ENCODE measurements at regions not wholly inside any gene's neighbourhood (a gene's known extent, or its start where the extent isn't known, plus 50 kb on each side); places are given as distances from the start of the nearest gene placed in this dataset.

DNA sequence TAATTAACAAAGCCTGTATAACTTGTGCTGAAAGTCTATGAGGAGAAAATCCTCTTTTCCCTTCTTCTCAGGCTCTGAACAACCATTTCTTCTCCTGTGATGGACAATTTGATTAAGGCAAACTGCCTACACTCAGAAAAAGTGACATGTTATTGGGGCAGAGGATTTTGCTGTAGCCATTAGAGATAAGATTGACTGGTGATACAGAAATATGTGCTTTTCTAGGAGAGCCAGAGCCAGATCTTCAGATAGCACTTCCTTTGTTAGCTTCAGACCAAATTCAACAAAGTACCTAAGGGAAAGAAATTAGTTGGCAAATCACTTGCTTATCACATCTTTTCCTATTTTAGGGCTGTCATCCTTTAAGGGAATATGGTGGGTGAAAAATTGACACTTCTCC, 259.9 kb downstream of the ARPP21 start:
- peaks cover 17% of the 10 kb centered on the region for H3K9me3 Mint-ChIP-seq

DNA sequence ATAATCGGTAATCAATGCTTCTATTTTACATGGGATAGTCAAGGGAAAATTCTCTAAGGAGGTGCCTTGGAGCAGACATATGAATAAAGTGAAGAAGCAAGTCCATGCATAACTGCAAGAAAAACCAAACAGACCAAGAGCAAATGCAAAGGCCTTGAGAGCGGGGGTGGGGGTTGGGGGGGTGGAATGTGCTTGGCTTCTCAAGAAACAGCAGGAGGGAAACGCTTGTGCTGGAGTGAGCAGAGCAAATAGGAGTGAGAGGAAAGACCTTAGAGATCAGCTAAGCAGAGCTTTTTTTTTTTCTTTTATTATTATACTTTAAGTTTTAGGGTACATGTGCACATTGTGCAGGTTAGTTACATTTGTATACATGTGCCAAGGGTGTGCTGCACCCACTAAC, 260.8 kb downstream of the ARPP21 start:
- H3K4me3 ChIP-seq (ENCODE audit: low read length) = no peak overlapping the region
- no peaks in the 10 kb centered on the region for H3K27me3 Mint-ChIP-seq (ENCODE audit: insufficient read depth)
- peaks cover 25% of the 10 kb centered on the region for H3K9me3 ChIP-seq (ENCODE audit: control insufficient read depth, low read length)
- H3K27ac ChIP-seq (ENCODE audit: low read depth, low read length) = no peak overlapping the region
- peaks cover 2% of the 10 kb centered on the region for H3K36me3 Mint-ChIP-seq (ENCODE audit: low read depth)
- H3K4me3 Mint-ChIP-seq = no peak overlapping the region
- no peak for TF ChIP-seq CTCF (conservative IDR thresholded peaks at IDR 0.05)
- DNase-seq = peak; percentile 68
- H3K9ac ChIP-seq (ENCODE audit: extremely low read depth, low read length, poor library complexity, severe bottlenecking) = no peak overlapping the region
- no peak overlapping the region for H3K27ac Mint-ChIP-seq
- no peaks in the 10 kb centered on the region for H3K27me3 ChIP-seq (ENCODE audit: control insufficient read depth, insufficient read depth, low read length, poor library complexity, severe bottlenecking)
- WGBS, 2 experiments (ENCODE audit: insufficient coverage in 1 of 2, insufficient read length in 1 of 2) = 66 to 80% methylated on average over 1 to 3 of the region's 3 CpGs
- no peaks in the 10 kb centered on the region for H3K36me3 ChIP-seq (ENCODE audit: control insufficient read depth, insufficient read depth, low read length)
- H3K9me3 Mint-ChIP-seq = peaks cover 18% of the 10 kb centered on the region
- peaks cover 6% of the 10 kb centered on the region for H3K4me1 ChIP-seq (ENCODE audit: control insufficient read depth, insufficient read depth, low read length)
- peaks cover 38% of the 10 kb centered on the region for H3K4me1 Mint-ChIP-seq

More for the DNA sequence above, 259.9 kb downstream of the ARPP21 start:
- peaks cover 39% of the 10 kb centered on the region for H3K4me1 Mint-ChIP-seq
- H3K27ac Mint-ChIP-seq = no peak overlapping the region
- Histone ChIP-seq H3K4me3 (ENCODE audit: low read length) (peak overlapping the region; percentile 13), H3K27me3 (ENCODE audit: control insufficient read depth, insufficient read depth, low read length, poor library complexity, severe bottlenecking) (no peaks in the 10 kb centered on the region), H3K27ac (ENCODE audit: low read depth, low read length) (no peak overlapping the region), H3K36me3 (ENCODE audit: control insufficient read depth, insufficient read depth, low read length) (no peaks in the 10 kb centered on the region), H3K9me3 (ENCODE audit: control insufficient read depth, low read length) (peaks cover 23% of the 10 kb centered on the region), H3K4me1 (ENCODE audit: control insufficient read depth, insufficient read depth, low read length) (peaks cover 6% of the 10 kb centered on the region), H3K9ac (ENCODE audit: extremely low read depth, low read length, poor library complexity, severe bottlenecking) (no peak overlapping the region)
- no peak for DNase-seq
- TF ChIP-seq CTCF (conservative IDR thresholded peaks at IDR 0.05) = no peak
- H3K36me3 Mint-ChIP-seq (ENCODE audit: low read depth) = peaks cover 5% of the 10 kb centered on the region
- no peaks in the 10 kb centered on the region for H3K27me3 Mint-ChIP-seq (ENCODE audit: insufficient read depth)
- no peak overlapping the region for H3K4me3 Mint-ChIP-seq

DNA sequence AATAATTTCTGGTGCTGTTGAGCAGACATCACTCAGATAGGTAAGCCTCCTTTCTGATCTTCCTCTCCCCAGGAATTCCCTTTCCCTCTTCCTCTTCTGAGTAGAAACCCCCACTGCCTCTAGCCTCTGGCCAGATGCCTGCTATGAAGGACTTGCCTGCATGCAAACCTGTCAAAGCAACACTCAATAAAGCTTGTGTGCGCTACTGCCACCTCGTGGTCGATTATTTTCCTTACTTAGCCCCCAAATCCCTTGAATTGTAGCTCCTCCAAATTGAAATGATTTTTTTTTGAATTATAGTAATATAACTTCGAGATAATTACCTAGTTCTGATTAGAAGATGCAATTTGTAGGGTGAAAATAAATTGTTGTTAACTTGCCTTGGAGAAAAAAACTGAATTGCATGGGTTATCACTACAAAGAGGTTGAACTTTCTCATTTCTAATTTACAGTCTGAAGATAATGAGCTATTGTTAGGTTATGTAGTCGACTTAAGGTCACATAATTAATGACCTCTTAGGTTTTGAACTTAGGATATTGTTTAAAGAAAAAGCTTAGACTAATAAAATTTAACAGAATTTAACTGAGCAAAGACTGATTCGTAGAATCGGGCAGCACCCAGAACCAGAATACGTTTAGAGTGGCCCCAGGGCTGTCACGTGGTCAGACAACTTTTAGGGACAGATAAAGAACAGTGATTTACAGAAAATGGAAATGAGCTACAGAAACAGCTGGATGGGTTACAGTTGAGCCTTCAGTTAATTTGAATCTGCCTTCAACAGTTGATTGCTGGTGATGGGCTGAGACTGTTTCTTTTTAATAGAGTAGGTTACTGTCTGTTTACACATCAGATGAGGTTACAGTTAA, 269.3 kb downstream of the ARPP21 start:
- WGBS, 2 experiments (ENCODE audit: insufficient coverage in 1 of 2, insufficient read length in 1 of 2) = 46 to 76% methylated on average over 5 to 9 of the region's 9 CpGs
- Mint-ChIP-seq H3K36me3 (ENCODE audit: low read depth) (no peaks in the 10 kb centered on the region), H3K27me3 (ENCODE audit: insufficient read depth) (no peaks in the 10 kb centered on the region), H3K4me3 (no peak overlapping the region), H3K27ac (no peak overlapping the region), H3K9me3 (peaks cover 7% of the 10 kb centered on the region), H3K4me1 (peaks cover 9% of the 10 kb centered on the region)
- DNase-seq = peak; percentile 91
- H3K9me3 ChIP-seq (ENCODE audit: control insufficient read depth, low read length) = peaks cover 17% of the 10 kb centered on the region
- no peak overlapping the region for H3K4me3 ChIP-seq (ENCODE audit: low read length)
- peak; percentile 93 for TF ChIP-seq CTCF (conservative IDR thresholded peaks at IDR 0.05)
- H3K27me3 ChIP-seq (ENCODE audit: control insufficient read depth, insufficient read depth, low read length, poor library complexity, severe bottlenecking) = no peaks in the 10 kb centered on the region
- no peak overlapping the region for H3K27ac ChIP-seq (ENCODE audit: low read depth, low read length)
- H3K9ac ChIP-seq (ENCODE audit: extremely low read depth, low read length, poor library complexity, severe bottlenecking) = no peak overlapping the region
- H3K36me3 ChIP-seq (ENCODE audit: control insufficient read depth, insufficient read depth, low read length) = no peaks in the 10 kb centered on the region
- H3K4me1 ChIP-seq (ENCODE audit: control insufficient read depth, insufficient read depth, low read length) = no peaks in the 10 kb centered on the region
